GM21447 (cell line): ENCODE measurements at regions not wholly inside any gene's neighbourhood (a gene's known extent, or its start where the extent isn't known, plus 50 kb on each side); places are given as distances from the start of the nearest gene placed in this dataset.

ENCODE experiments used
- ATAC-seq: cut with Tn5 transposase; IDR thresholded peaks from one replicate; pipeline ENCODE4 v1.9.1; 2021; ENCODE audit not compliant: unreplicated experiment

- ATAC-seq: no peak
Observed at GRCh38 chr1:60235275-60235674, 161.7 kb upstream of the C1orf87 start.

- ATAC-seq: no peak
Observed at GRCh38 chr1:60234776-60235175, 161.2 kb upstream of the C1orf87 start.

GRCh38 chr1:60229821-60230220, 156.3 kb upstream of the C1orf87 start:
- no peak for ATAC-seq

GRCh38 chr1:60228041-60228491, 154.5 kb upstream of the C1orf87 start:
- no peak for ATAC-seq

- ATAC-seq: no peak
Observed at GRCh38 chr1:60227601-60228000, 154.0 kb upstream of the C1orf87 start.

GRCh38 chr1:60225486-60225885, 151.9 kb upstream of the C1orf87 start:
- no peak for ATAC-seq

GRCh38 chr1:60224523-60224922, 151.0 kb upstream of the C1orf87 start:
- no peak for ATAC-seq

GRCh38 chr1:60223158-60223557, 149.6 kb upstream of the C1orf87 start:
- ATAC-seq: no peak

- no peak for ATAC-seq
Observed at GRCh38 chr1:60222360-60223115, 149.0 kb upstream of the C1orf87 start.

- ATAC-seq: no peak
Observed at GRCh38 chr1:60213253-60213652, 139.7 kb upstream of the C1orf87 start.

GRCh38 chr1:60196026-60196425, 122.5 kb upstream of the C1orf87 start:
- ATAC-seq: no peak

GRCh38 chr1:60185684-60186083, 112.1 kb upstream of the C1orf87 start:
- ATAC-seq: no peak

- no peak for ATAC-seq
Observed at GRCh38 chr1:60184521-60184920, 111.0 kb upstream of the C1orf87 start.

GRCh38 chr1:60173729-60174505, 100.3 kb upstream of the C1orf87 start:
- ATAC-seq: no peak

- no peak for ATAC-seq
Observed at GRCh38 chr1:60173006-60173405, 99.4 kb upstream of the C1orf87 start.

- no peak for ATAC-seq
Observed at GRCh38 chr1:60171801-60172200, 98.2 kb upstream of the C1orf87 start.

- no peak for ATAC-seq
Observed at GRCh38 chr1:60170709-60171108, 97.1 kb upstream of the C1orf87 start.

GRCh38 chr1:60169206-60169605, 95.6 kb upstream of the C1orf87 start:
- no peak for ATAC-seq

- no peak for ATAC-seq
Observed at GRCh38 chr1:60162936-60163335, 89.4 kb upstream of the C1orf87 start.

GRCh38 chr1:60160141-60160540, 86.6 kb upstream of the C1orf87 start:
- ATAC-seq: no peak

- ATAC-seq: no peak
Observed at GRCh38 chr1:60156371-60156770, 82.8 kb upstream of the C1orf87 start.

- ATAC-seq: no peak
Observed at GRCh38 chr1:60153961-60154360, 80.4 kb upstream of the C1orf87 start.
